ENCODE measurements at regions not wholly inside any gene's neighbourhood (a gene's known extent, or its start where the extent isn't known, plus 50 kb on each side); places are given as distances from the start of the nearest gene placed in this dataset.

GRCh38 chr16:48450367-48450766, 65.2 kb upstream of the SIAH1 start:
- no peak for TF ChIP-seq CTCF (IDR thresholded peaks at IDR 0.05)
- ATAC-seq (no peak), DNase-seq (no peak)
- Histone ChIP-seq H3K27me3 (no peaks in the 10 kb centered on the region), H3K9me3 (no peaks in the 10 kb centered on the region), H3K4me3 (no peak overlapping the region), H3K27ac (no peak overlapping the region), H3K36me3 (no peaks in the 10 kb centered on the region), H3K4me1 (peaks cover 0 to 10% (median 4%) of the 10 kb centered on the region in 9 donors)
- intact Hi-C loops (cut with DNase I) = no loop called here
- WGBS, 2 donors = 21 to 29% methylated on average over 1 of the region's 1 CpG

- DNase-seq (no peak), ATAC-seq (no peak)
- H3K4me3 ChIP-seq = no peak overlapping the region
- no peaks in the 10 kb centered on the region for H3K9me3 ChIP-seq
- WGBS, 2 donors = 91 to 95% methylated on average over 9 of the region's 9 CpGs
- peaks cover 0 to 24% (median 15%) of the 10 kb centered on the region in 9 donors for H3K4me1 ChIP-seq
- H3K36me3 ChIP-seq = no peaks in the 10 kb centered on the region
- H3K27ac ChIP-seq = no peak overlapping the region
- TF ChIP-seq CTCF (IDR thresholded peaks at IDR 0.05) = no peak
- intact Hi-C loops (cut with DNase I) = no loop called here
- H3K27me3 ChIP-seq = no peaks in the 10 kb centered on the region
Measured at GRCh38 chr16:48448841-48449481, 63.7 kb upstream of the SIAH1 start.

GRCh38 chr16:48447940-48448536, 62.8 kb upstream of the SIAH1 start:
- no peak overlapping the region for H3K4me3 ChIP-seq
- H3K36me3 ChIP-seq = no peaks in the 10 kb centered on the region
- H3K27me3 ChIP-seq = no peaks in the 10 kb centered on the region
- H3K4me1 ChIP-seq = peaks cover 0 to 24% (median 15%) of the 10 kb centered on the region in 9 donors
- H3K9me3 ChIP-seq = no peaks in the 10 kb centered on the region
- ATAC-seq (no peak), DNase-seq (no peak)
- no peak for TF ChIP-seq CTCF (IDR thresholded peaks at IDR 0.05)
- intact Hi-C loops (cut with DNase I) = no loop called here
- no peak overlapping the region for H3K27ac ChIP-seq
- WGBS, 2 donors = 83 to 93% methylated on average over 7 of the region's 7 CpGs

GRCh38 chr16:48447428-48447827, 62.2 kb upstream of the SIAH1 start:
- 96 to 97% methylated on average over 8 of the region's 8 CpGs for WGBS, 2 donors
- Histone ChIP-seq H3K9me3 (no peaks in the 10 kb centered on the region), H3K27me3 (no peaks in the 10 kb centered on the region), H3K27ac (no peak overlapping the region), H3K4me3 (no peak overlapping the region), H3K36me3 (no peaks in the 10 kb centered on the region), H3K4me1 (peaks cover 0 to 21% (median 15%) of the 10 kb centered on the region in 9 donors)
- ATAC-seq (no peak), DNase-seq (no peak)
- intact Hi-C loops (cut with DNase I) = no loop called here
- TF ChIP-seq CTCF (IDR thresholded peaks at IDR 0.05) = no peak

All from heart right ventricle (tissue), 16 donors.